ENCODE measurements at regions not wholly inside any gene's neighbourhood (a gene's known extent, or its start where the extent isn't known, plus 50 kb on each side); places are given as distances from the start of the nearest gene placed in this dataset.

GRCh38 chr11:122435540-122436187 is 219.9 kb upstream of the UBASH3B start:
- Mint-ChIP-seq H3K9me3 (no peaks in the 10 kb centered on the region), H3K27me3 (peaks cover 15% of the 10 kb centered on the region), H3K27ac (no peak overlapping the region), H3K4me1 (peaks cover 1% of the 10 kb centered on the region), H3K36me3 (no peaks in the 10 kb centered on the region), H3K4me3 (no peak overlapping the region)

GRCh38 chr11:122434786-122435185 is 220.7 kb upstream of the UBASH3B start:
- Mint-ChIP-seq H3K4me1 (no peaks in the 10 kb centered on the region), H3K36me3 (no peaks in the 10 kb centered on the region), H3K4me3 (no peak overlapping the region), H3K9me3 (no peaks in the 10 kb centered on the region), H3K27me3 (peaks cover 9% of the 10 kb centered on the region), H3K27ac (no peak overlapping the region)

DNA sequence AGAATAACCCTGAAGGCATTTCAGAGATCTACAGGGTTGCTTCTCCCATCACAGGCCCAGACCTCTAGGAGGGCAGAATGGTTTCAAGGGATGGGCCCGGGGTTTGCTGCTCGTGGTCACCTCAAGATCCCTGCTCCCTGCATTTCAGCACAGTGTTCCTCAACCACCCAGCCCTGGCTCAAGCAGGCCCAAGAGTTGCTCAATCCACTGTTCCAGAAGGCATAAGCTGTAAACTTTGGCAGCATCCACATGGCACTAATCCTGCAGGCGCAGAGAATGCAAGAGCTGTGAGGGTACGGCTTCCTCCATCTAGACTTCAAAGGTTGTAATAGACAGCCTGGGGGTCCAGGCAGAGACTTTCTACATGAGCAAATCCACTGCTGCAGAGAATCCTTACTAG is 225.0 kb upstream of the UBASH3B start:
- Mint-ChIP-seq H3K36me3 (no peaks in the 10 kb centered on the region), H3K4me1 (no peaks in the 10 kb centered on the region)

GRCh38 chr11:122426073-122426472 is 229.4 kb upstream of the UBASH3B start:
- peaks cover 3% of the 10 kb centered on the region for H3K27me3 Mint-ChIP-seq
- H3K36me3 Mint-ChIP-seq, result no peaks in the 10 kb centered on the region
- no peaks in the 10 kb centered on the region for H3K4me1 Mint-ChIP-seq
- H3K9me3 Mint-ChIP-seq, result no peaks in the 10 kb centered on the region
- H3K4me3 Mint-ChIP-seq, result no peak overlapping the region
- H3K27ac Mint-ChIP-seq, result no peak overlapping the region

More for the DNA sequence above, 225.0 kb upstream of the UBASH3B start:
- H3K27me3 Mint-ChIP-seq, result peaks cover 6% of the 10 kb centered on the region
- H3K9me3 Mint-ChIP-seq, result no peaks in the 10 kb centered on the region
- no peak overlapping the region for H3K27ac Mint-ChIP-seq
- no peak overlapping the region for H3K4me3 Mint-ChIP-seq

DNA sequence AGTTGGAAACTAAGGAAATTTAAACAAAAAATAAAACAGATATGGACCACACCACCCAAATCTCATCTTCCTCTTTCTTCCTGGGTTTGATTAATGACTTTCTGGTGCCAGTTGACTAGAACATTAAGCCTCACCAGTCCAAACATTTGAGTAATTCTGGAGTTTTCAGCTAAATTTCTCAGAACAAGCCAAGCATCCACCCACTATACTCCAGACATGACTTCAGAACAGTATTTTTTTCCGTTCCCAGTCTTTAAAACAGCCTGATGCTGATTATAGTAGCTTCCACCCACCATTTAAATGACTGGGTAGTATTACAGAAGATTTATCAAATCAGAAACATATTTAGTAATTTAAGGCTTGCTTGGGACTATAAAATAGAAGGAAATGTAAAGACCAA is 230.9 kb upstream of the UBASH3B start:
- no peaks in the 10 kb centered on the region for H3K36me3 Mint-ChIP-seq
- H3K27ac Mint-ChIP-seq, result no peak overlapping the region
- H3K4me3 Mint-ChIP-seq, result no peak overlapping the region
- H3K4me1 Mint-ChIP-seq, result no peaks in the 10 kb centered on the region
- H3K9me3 Mint-ChIP-seq, result no peaks in the 10 kb centered on the region
- H3K27me3 Mint-ChIP-seq, result peaks cover 2% of the 10 kb centered on the region

DNA sequence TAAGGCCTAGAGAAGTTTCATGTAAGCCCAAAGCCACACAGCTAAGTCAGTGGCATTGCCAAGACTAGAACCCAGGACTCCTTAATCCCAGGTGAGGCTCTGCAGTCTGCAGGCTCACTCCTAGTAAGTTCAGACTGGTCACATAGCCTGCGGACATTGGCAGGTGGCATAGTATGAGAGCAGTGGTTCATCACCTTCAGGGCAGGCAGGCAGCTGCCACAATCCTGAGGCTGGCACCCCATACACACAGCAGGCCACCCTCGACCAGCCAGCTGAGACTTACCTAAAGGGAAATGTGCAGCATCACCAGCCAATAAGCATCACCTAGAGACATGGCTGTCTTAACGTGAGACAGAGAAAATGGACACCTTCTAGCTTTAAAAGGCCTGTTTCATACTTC is 231.6 kb upstream of the UBASH3B start:
- Mint-ChIP-seq H3K9me3 (no peaks in the 10 kb centered on the region), H3K36me3 (no peaks in the 10 kb centered on the region), H3K4me3 (no peak overlapping the region), H3K27me3 (peaks cover under 1% of the 10 kb centered on the region), H3K27ac (no peak overlapping the region), H3K4me1 (no peaks in the 10 kb centered on the region)

GRCh38 chr11:122423273-122423672 is 232.2 kb upstream of the UBASH3B start:
- H3K4me1 Mint-ChIP-seq, result no peaks in the 10 kb centered on the region
- H3K27me3 Mint-ChIP-seq, result no peaks in the 10 kb centered on the region
- no peaks in the 10 kb centered on the region for H3K9me3 Mint-ChIP-seq
- no peaks in the 10 kb centered on the region for H3K36me3 Mint-ChIP-seq
- no peak overlapping the region for H3K27ac Mint-ChIP-seq
- H3K4me3 Mint-ChIP-seq, result no peak overlapping the region

GRCh38 chr11:122422682-122423081 is 232.8 kb upstream of the UBASH3B start:
- no peak overlapping the region for H3K4me3 Mint-ChIP-seq
- peaks cover 6% of the 10 kb centered on the region for H3K9me3 Mint-ChIP-seq
- H3K4me1 Mint-ChIP-seq, result no peaks in the 10 kb centered on the region
- no peaks in the 10 kb centered on the region for H3K36me3 Mint-ChIP-seq
- no peaks in the 10 kb centered on the region for H3K27me3 Mint-ChIP-seq
- H3K27ac Mint-ChIP-seq, result no peak overlapping the region

- Mint-ChIP-seq H3K4me1 (no peaks in the 10 kb centered on the region), H3K9me3 (peaks cover 7% of the 10 kb centered on the region), H3K27ac (no peak overlapping the region), H3K4me3 (no peak overlapping the region), H3K36me3 (no peaks in the 10 kb centered on the region), H3K27me3 (no peaks in the 10 kb centered on the region)
Observed at GRCh38 chr11:122421702-122422101, 233.8 kb upstream of the UBASH3B start.

DNA sequence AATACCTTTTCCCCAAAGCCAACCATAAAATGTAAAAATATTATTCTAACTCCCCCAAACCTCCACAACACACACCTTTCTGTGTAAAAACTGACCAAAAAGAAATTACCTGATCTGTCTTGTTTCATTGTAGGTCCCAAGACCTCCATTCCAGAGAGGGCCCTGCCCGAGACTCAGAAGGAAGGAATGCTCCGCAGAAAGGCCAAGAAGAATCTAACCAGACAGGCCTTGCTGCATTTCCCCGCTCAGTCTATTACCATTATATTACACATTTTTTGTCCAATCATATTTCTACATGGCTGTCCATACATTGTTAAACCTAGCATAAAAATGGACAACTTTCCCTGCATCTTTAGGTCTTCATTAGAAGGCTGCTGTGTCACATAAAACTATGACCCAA is 237.5 kb upstream of the UBASH3B start:
- no peaks in the 10 kb centered on the region for H3K4me1 Mint-ChIP-seq
- H3K9me3 Mint-ChIP-seq, result peaks cover 7% of the 10 kb centered on the region
- H3K4me3 Mint-ChIP-seq, result no peak overlapping the region
- no peaks in the 10 kb centered on the region for H3K27me3 Mint-ChIP-seq
- no peak overlapping the region for H3K27ac Mint-ChIP-seq
- no peaks in the 10 kb centered on the region for H3K36me3 Mint-ChIP-seq

DNA sequence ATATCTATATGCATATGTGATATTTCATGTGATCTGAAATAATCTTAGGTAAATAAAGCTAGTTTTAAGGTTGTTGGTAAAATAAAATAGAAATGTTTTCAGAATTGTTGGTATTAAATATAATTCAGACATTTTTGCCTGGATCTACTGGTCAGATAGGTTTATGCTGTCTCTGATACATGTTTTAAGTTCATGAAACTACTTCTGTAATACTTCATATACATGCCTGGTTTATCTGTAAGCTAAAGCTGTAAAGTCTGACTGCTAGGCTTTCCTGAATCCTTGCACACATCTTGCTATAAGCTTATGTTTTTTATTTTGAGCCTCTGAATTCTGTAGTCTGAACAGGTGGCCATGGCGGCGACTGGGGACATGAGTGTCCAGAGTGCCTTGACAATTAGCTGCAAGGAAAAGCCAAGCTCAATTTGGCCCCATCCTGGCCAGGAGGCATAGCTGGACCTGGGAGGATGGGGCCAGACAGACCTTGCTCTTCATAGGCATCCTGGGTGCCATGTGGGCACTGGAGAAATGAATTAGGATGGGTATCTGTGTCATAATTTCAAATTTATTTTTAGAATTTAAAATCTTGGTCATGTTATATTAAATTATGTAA is 241.0 kb upstream of the UBASH3B start:
- Mint-ChIP-seq H3K4me3 (no peak overlapping the region), H3K36me3 (no peaks in the 10 kb centered on the region), H3K27me3 (peaks cover 4% of the 10 kb centered on the region), H3K27ac (no peak overlapping the region), H3K9me3 (peaks cover 18% of the 10 kb centered on the region), H3K4me1 (no peaks in the 10 kb centered on the region)

DNA sequence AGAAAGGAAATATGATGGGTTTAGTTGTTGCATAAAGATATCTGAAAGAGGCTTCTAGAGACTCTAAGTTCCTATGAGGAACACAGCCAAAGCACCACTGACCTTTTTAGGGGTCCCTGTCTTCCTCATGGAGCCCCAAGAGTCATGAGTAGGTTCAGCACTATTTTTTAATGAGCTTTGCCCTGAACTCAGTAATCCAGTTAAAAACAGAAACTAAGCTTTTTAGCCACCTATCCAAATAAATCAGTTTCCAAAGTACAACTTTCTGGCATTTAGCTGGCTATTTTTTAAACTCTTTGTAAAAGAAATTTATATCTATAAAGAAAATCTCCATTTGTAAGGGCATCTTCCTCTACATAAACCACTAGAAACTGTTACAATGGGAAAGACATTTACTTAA is 241.8 kb upstream of the UBASH3B start:
- H3K27ac Mint-ChIP-seq, result no peak overlapping the region
- H3K4me3 Mint-ChIP-seq, result no peak overlapping the region
- H3K36me3 Mint-ChIP-seq, result no peaks in the 10 kb centered on the region
- peaks cover 4% of the 10 kb centered on the region for H3K27me3 Mint-ChIP-seq
- no peaks in the 10 kb centered on the region for H3K4me1 Mint-ChIP-seq
- H3K9me3 Mint-ChIP-seq, result peaks cover 18% of the 10 kb centered on the region

- Mint-ChIP-seq H3K4me1 (no peaks in the 10 kb centered on the region), H3K4me3 (no peak overlapping the region), H3K9me3 (peaks cover 11% of the 10 kb centered on the region), H3K36me3 (no peaks in the 10 kb centered on the region), H3K27me3 (peaks cover 4% of the 10 kb centered on the region), H3K27ac (no peak overlapping the region)
Observed at GRCh38 chr11:122412581-122412980, 242.9 kb upstream of the UBASH3B start.

- Mint-ChIP-seq H3K4me1 (no peaks in the 10 kb centered on the region), H3K36me3 (no peaks in the 10 kb centered on the region), H3K9me3 (peaks cover 2% of the 10 kb centered on the region), H3K27me3 (peaks cover 4% of the 10 kb centered on the region), H3K4me3 (no peak overlapping the region), H3K27ac (no peak overlapping the region)
Observed at GRCh38 chr11:122406466-122406865, 249.1 kb upstream of the UBASH3B start.

GRCh38 chr11:122405547-122406341 is 249.8 kb upstream of the UBASH3B start:
- peaks cover 4% of the 10 kb centered on the region for H3K27me3 Mint-ChIP-seq
- H3K9me3 Mint-ChIP-seq, result no peaks in the 10 kb centered on the region
- no peaks in the 10 kb centered on the region for H3K4me1 Mint-ChIP-seq
- no peak overlapping the region for H3K4me3 Mint-ChIP-seq
- H3K36me3 Mint-ChIP-seq, result no peaks in the 10 kb centered on the region
- no peak overlapping the region for H3K27ac Mint-ChIP-seq

- H3K4me1 Mint-ChIP-seq, result no peaks in the 10 kb centered on the region
- no peak overlapping the region for H3K27ac Mint-ChIP-seq
- peaks cover 4% of the 10 kb centered on the region for H3K27me3 Mint-ChIP-seq
- no peaks in the 10 kb centered on the region for H3K36me3 Mint-ChIP-seq
- H3K4me3 Mint-ChIP-seq, result no peak overlapping the region
- peaks cover 3% of the 10 kb centered on the region for H3K9me3 Mint-ChIP-seq
Observed at GRCh38 chr11:122404571-122404970, 251.0 kb upstream of the UBASH3B start.
